Femur (tissue), 1 donor: ENCODE measurements at regions not wholly inside any gene's neighbourhood (a gene's known extent, or its start where the extent isn't known, plus 50 kb on each side); places are given as distances from the start of the nearest gene placed in this dataset.

ENCODE experiments used
- DNase-seq: peaks from one replicate; pipeline ENCODE4 v3.0.0-alpha.2; 2017

GRCh38 chr10:29403208-29403607 lies 114.3 kb downstream of the LYZL1 start:
- DNase-seq = no peak

GRCh38 chr10:29407280-29407858 lies 118.5 kb downstream of the LYZL1 start:
- DNase-seq = no peak
